SK-N-SH treated with all-trans-retinoic acid at 6 μM for 48 hours (cell line): ENCODE measurements at regions not wholly inside any gene's neighbourhood (a gene's known extent, or its start where the extent isn't known, plus 50 kb on each side); places are given as distances from the start of the nearest gene placed in this dataset.
A peak's percentile ranks its signal among the peaks of the same experiment; 100 is the strongest.

ENCODE experiments used
- ATAC-seq: fragments of 200-7000 bp; cut with Tn5 transposase; 3 replicates; pipeline ENCODE4 v1.9.1; 2020; ENCODE audit warnings: mild to moderate bottlenecking, moderate library complexity
- ARNTL ChIP-seq: fragments of 450-650 bp; formaldehyde crosslinking; IDR thresholded peaks from 2 replicates; pipeline ENCODE4 v1.5.0; 2020; ENCODE audit warnings: low read depth, mild to moderate bottlenecking, moderate library complexity, borderline replicate concordance
- BACH2 ChIP-seq: fragments of 250-450 bp; sonication (Bioruptor Pico); IDR thresholded peaks from 2 replicates; pipeline ENCODE4 v1.9.0; 2021; ENCODE audit warnings: mild to moderate bottlenecking, borderline replicate concordance
- CREB5 ChIP-seq: fragments of 250-450 bp; sonication (Bioruptor Pico); IDR thresholded peaks from 2 replicates; pipeline ENCODE4 v1.5.1; 2020; ENCODE audit warnings: low read depth, mild to moderate bottlenecking, moderate library complexity
- CSDC2 ChIP-seq: fragments of 250-450 bp; sonication (Bioruptor Pico); IDR thresholded peaks from 2 replicates; pipeline ENCODE4 v1.5.0; 2020; ENCODE audit warnings: mild to moderate bottlenecking, moderate library complexity
- ESRRG ChIP-seq: fragments of 250-450 bp; sonication (Bioruptor Pico); IDR thresholded peaks from 2 replicates; pipeline ENCODE4 v1.6.1; 2021; ENCODE audit warnings: mild to moderate bottlenecking
- GLIS3 ChIP-seq: fragments of 250-450 bp; sonication (Bioruptor Pico); IDR thresholded peaks from 2 replicates; pipeline ENCODE4 v1.5.0; 2020; ENCODE audit warnings: mild to moderate bottlenecking, moderate library complexity
- ISL1 ChIP-seq: fragments of 250-450 bp; sonication (Bioruptor Pico); IDR thresholded peaks from 2 replicates; pipeline ENCODE4 v2.1.2; 2022; ENCODE audit warnings: mild to moderate bottlenecking, moderate library complexity
- OSR1 ChIP-seq: fragments of 250-450 bp; sonication (Bioruptor Pico); IDR thresholded peaks from 2 replicates; pipeline ENCODE4 v1.8.0; 2022; ENCODE audit warnings: moderate library complexity, mild to moderate bottlenecking, inconsistent platforms
- PATZ1 ChIP-seq: fragments of 250-450 bp; sonication (Bioruptor Pico); IDR thresholded peaks from 2 replicates; pipeline ENCODE4 v1.8.0; 2020; ENCODE audit warnings: mild to moderate bottlenecking, moderate library complexity, borderline replicate concordance
- POU6F1 ChIP-seq: fragments of 250-450 bp; sonication (Bioruptor Pico); IDR thresholded peaks from 2 replicates; pipeline ENCODE4 v1.8.0; 2021; ENCODE audit warnings: low read depth, mild to moderate bottlenecking, moderate library complexity, borderline replicate concordance
- PPARA ChIP-seq: fragments of 250-450 bp; sonication (Bioruptor Pico); IDR thresholded peaks from 2 replicates; pipeline ENCODE4 v1.5.0; 2020; ENCODE audit warnings: mild to moderate bottlenecking, borderline replicate concordance
- SNAI2 ChIP-seq: fragments of 250-450 bp; sonication (Bioruptor Pico); IDR thresholded peaks from 2 replicates; pipeline ENCODE4 v1.5.0; 2020; ENCODE audit warnings: mild to moderate bottlenecking, moderate library complexity
- TCF4 ChIP-seq: fragments of 250-450 bp; sonication (Bioruptor Pico); IDR thresholded peaks from 2 replicates; pipeline ENCODE4 v1.8.0; 2021; ENCODE audit warnings: mild to moderate bottlenecking, moderate library complexity, borderline replicate concordance
- TOX ChIP-seq: fragments of 250-450 bp; sonication (Bioruptor Pico); IDR thresholded peaks from 2 replicates; pipeline ENCODE4 v1.8.0; 2021; ENCODE audit warnings: mild to moderate bottlenecking, moderate library complexity, borderline replicate concordance
- TSHZ2 ChIP-seq: fragments of 250-450 bp; sonication (Bioruptor Pico); IDR thresholded peaks from 2 replicates; pipeline ENCODE4 v1.5.0; 2020; ENCODE audit warnings: mild to moderate bottlenecking, moderate library complexity
- ZC3H10 ChIP-seq: fragments of 250-450 bp; sonication (Bioruptor Pico); IDR thresholded peaks from 2 replicates; pipeline ENCODE4 v1.5.1; 2021; ENCODE audit warnings: mild to moderate bottlenecking, moderate library complexity
- ZFP3 ChIP-seq: fragments of 250-450 bp; sonication (Bioruptor Pico); IDR thresholded peaks from 2 replicates; pipeline ENCODE4 v1.5.0; 2020; ENCODE audit warnings: mild to moderate bottlenecking, moderate library complexity
- ZFP30 ChIP-seq: fragments of 450-650 bp; formaldehyde crosslinking; IDR thresholded peaks from 2 replicates; pipeline ENCODE4 v1.5.0; 2022; ENCODE audit warnings: mild to moderate bottlenecking, moderate library complexity
- ZNF565 ChIP-seq: fragments of 450-650 bp; formaldehyde crosslinking; conservative IDR thresholded peaks from 2 replicates; pipeline ENCODE4 v1.5.0; 2020; ENCODE audit warnings: low read depth, mild to moderate bottlenecking, moderate library complexity
- ZNF70 ChIP-seq: fragments of 450-650 bp; formaldehyde crosslinking; IDR thresholded peaks from 2 replicates; pipeline ENCODE4 v1.5.0; 2020; ENCODE audit warnings: mild to moderate bottlenecking, moderate library complexity

GRCh38 chr10:29925771-29926692 lies 133.4 kb downstream of the JCAD start (continued):
- no peak for TF ChIP-seq PATZ1 (CRISPR knock-in tag)
- no peak for TF ChIP-seq ZFP30 (CRISPR knock-in tag)
- no peak for TF ChIP-seq TCF4
- no peak for TF ChIP-seq TOX
- no peak for TF ChIP-seq GLIS3
- TF ChIP-seq CREB5 = no peak

- no peak for TF ChIP-seq OSR1 (CRISPR knock-in tag)
- no peak for TF ChIP-seq ZNF70 (CRISPR knock-in tag)
- TF ChIP-seq GLIS3 = no peak
- TF ChIP-seq POU6F1 = no peak
- no peak for TF ChIP-seq ARNTL (CRISPR knock-in tag)
- no peak for TF ChIP-seq BACH2
- no peak for TF ChIP-seq CSDC2 (CRISPR knock-in tag)
- no peak for TF ChIP-seq ZFP3 (CRISPR knock-in tag)
- no peak for TF ChIP-seq PATZ1 (CRISPR knock-in tag)
- TF ChIP-seq CREB5 = no peak
- TF ChIP-seq PPARA (CRISPR knock-in tag) = no peak
- no peak for TF ChIP-seq SNAI2
- no peak for TF ChIP-seq ESRRG (CRISPR knock-in tag)
- ATAC-seq = no peak
These were observed 134.9 kb downstream of the JCAD start for GRCh38 chr10:29924436-29924835.

- no peak for TF ChIP-seq ESRRG (CRISPR knock-in tag)
- no peak for TF ChIP-seq CREB5
- TF ChIP-seq ZFP30 (CRISPR knock-in tag) = no peak
- no peak for TF ChIP-seq ZNF565 (CRISPR knock-in tag)
- TF ChIP-seq PPARA (CRISPR knock-in tag) = no peak
- TF ChIP-seq ARNTL (CRISPR knock-in tag) = no peak
- no peak for ATAC-seq
These were observed 135.9 kb downstream of the JCAD start for GRCh38 chr10:29923416-29923965.

GRCh38 chr10:29922892-29923291 lies 136.5 kb downstream of the JCAD start:
- peak; percentile 45 for ATAC-seq
- TF ChIP-seq OSR1 (CRISPR knock-in tag) = no peak
- no peak for TF ChIP-seq ZFP30 (CRISPR knock-in tag)
- TF ChIP-seq ISL1 (CRISPR knock-in tag) = no peak
- no peak for TF ChIP-seq TSHZ2 (CRISPR knock-in tag)
- no peak for TF ChIP-seq SNAI2
- TF ChIP-seq BACH2 = no peak
- no peak for TF ChIP-seq GLIS3
- no peak for TF ChIP-seq ZNF565 (CRISPR knock-in tag)
- no peak for TF ChIP-seq ZNF70 (CRISPR knock-in tag)
- no peak for TF ChIP-seq ZC3H10 (CRISPR knock-in tag)
- TF ChIP-seq CSDC2 (CRISPR knock-in tag) = no peak
- TF ChIP-seq TOX = no peak
- no peak for TF ChIP-seq ARNTL (CRISPR knock-in tag)
